ENCODE measurements at regions not wholly inside any gene's neighbourhood (a gene's known extent, or its start where the extent isn't known, plus 50 kb on each side); places are given as distances from the start of the nearest gene placed in this dataset.
A peak's percentile ranks its signal among the peaks of the same experiment; 100 is the strongest.

DNA sequence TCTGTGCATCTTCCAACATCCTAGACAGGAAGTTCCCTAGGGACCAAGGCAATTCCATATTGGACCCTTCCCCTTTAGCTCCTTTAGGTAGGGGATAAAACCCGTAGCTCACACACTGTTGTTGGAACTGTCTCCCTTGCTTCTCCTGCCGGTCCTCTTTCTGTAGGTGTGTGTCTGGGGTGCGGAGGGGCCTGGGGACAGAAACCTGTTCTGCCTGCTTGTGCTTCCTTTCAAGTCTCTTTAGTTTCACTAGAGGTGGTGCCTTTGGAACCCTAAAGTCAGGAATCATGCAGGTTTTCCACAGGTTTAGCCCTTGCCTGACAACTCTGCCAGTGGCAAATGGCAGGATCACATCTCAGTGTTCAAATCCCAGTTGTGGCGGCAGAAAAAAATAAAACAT lies 74.6 kb upstream of the PTGFRN start:
- no peak for DNase-seq (ENCODE audit: low read depth)
- TF ChIP-seq, protein P1, sequence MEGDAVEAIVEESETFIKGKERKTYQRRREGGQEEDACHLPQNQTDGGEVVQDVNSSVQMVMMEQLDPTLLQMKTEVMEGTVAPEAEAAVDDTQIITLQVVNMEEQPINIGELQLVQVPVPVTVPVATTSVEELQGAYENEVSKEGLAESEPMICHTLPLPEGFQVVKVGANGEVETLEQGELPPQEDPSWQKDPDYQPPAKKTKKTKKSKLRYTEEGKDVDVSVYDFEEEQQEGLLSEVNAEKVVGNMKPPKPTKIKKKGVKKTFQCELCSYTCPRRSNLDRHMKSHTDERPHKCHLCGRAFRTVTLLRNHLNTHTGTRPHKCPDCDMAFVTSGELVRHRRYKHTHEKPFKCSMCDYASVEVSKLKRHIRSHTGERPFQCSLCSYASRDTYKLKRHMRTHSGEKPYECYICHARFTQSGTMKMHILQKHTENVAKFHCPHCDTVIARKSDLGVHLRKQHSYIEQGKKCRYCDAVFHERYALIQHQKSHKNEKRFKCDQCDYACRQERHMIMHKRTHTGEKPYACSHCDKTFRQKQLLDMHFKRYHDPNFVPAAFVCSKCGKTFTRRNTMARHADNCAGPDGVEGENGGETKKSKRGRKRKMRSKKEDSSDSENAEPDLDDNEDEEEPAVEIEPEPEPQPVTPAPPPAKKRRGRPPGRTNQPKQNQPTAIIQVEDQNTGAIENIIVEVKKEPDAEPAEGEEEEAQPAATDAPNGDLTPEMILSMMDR (conservative IDR thresholded peaks at IDR 0.05; ENCODE audit: low read depth, low read length) = no peak
- H3K4me3 ChIP-seq (ENCODE audit: low read length) = no peak overlapping the region

DNA sequence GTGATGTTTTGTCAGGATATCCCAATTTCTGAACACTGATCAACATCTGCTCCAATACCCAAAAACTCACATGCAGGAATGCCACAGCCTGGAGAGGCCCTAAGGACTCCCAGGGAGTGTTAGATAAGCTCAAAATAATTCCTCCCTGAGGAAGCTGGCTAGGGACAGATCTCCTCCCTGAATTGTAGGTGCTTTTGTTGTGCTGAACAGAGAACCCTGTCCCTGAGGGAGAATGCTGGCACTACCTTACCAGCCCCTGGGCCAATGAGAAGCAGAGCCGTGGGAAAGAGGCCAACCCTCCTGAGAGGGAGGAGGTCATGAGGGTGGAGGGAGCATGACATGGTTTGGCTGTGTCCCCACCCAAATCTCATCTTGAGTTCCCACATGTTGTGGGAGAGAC lies 73.6 kb upstream of the PTGFRN start:
- DNase-seq (ENCODE audit: low read depth) = no peak
- no peak overlapping the region for H3K4me3 ChIP-seq (ENCODE audit: low read length)
- TF ChIP-seq, protein P1 (conservative IDR thresholded peaks at IDR 0.05; ENCODE audit: low read depth, low read length) = no peak

DNA sequence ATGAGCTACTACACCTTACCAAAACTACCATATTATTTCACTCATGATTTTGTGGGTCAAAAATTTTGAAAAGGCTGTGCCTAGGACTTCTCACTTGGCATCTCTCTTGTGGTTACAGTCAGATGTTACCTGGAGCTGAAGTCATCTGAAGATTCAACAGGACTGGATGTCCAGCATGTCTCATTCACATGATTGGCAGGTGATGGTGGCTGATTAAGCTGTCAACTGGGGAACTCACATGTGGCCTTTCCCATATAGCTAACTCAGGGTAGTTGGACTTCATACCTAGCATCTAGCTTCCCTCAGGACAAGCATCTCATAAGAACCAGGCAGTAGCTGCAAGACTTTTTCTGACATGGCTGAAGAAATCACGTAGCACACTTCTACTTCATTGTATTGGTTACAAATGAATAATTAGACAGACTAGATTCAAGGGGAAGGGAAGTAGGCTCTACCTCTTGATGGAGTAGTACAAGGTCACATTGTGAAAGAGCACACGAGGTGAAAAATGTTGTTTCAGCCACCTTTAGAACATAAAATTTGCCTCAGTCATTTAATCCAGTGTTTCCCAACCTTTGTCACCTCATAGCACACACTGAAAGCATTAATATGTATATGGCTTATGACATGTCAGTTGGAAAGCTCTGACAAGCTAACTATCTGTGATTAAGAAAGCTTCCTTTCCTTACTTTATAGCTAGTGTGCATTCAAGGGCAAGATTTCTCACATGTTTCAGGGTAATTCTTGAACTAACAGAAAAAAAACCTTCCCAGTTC lies 68.0 kb upstream of the PTGFRN start:
- TF ChIP-seq, protein P1 (conservative IDR thresholded peaks at IDR 0.05; ENCODE audit: low read depth, low read length) = no peak
- no peak for DNase-seq (ENCODE audit: low read depth)
- no peak overlapping the region for H3K4me3 ChIP-seq (ENCODE audit: low read length)

DNA sequence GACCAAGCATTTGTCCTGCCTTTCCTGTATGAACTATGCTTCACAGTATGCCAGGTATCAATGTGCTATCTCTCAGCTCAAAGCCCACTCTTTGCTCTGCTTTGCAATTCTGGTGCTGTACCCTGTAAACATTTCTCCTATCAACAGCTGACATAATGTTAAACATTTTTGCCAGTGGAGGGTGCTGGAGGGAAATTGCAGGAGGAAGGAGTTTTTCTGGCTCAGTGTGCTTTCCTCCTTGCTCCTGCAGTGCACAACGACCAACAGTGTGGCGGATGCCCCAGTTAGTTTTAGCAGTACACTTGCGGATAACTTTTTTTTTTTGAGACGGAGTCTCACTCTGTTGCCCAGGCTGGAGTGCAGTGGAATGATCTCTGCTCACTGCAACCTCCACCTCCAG lies 67.1 kb upstream of the PTGFRN start:
- no peak for DNase-seq (ENCODE audit: low read depth)
- TF ChIP-seq, protein P1 (conservative IDR thresholded peaks at IDR 0.05; ENCODE audit: low read depth, low read length) = peak; percentile 22
- no peak overlapping the region for H3K4me3 ChIP-seq (ENCODE audit: low read length)

DNA sequence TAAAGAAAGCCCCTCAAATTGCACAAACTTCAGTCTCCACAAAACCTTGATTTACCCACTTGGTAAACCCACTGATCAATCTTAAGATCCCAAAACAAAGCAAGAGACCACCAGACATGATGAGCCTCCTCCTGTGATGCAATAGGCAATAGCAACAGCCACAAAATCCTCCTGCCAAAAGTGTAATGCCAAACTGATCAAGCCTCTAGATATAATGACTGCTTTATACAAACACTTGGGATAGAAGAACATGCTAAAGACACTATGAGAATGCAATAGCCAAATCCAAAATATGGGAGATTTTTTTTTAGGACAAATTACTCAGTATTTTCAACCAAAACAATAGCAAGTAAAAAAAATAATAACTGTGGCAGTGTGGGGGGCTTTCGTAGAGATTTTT lies 64.9 kb upstream of the PTGFRN start:
- no peak overlapping the region for H3K4me3 ChIP-seq (ENCODE audit: low read length)
- no peak for DNase-seq (ENCODE audit: low read depth)
- TF ChIP-seq, protein P1 (conservative IDR thresholded peaks at IDR 0.05; ENCODE audit: low read depth, low read length) = no peak

DNA sequence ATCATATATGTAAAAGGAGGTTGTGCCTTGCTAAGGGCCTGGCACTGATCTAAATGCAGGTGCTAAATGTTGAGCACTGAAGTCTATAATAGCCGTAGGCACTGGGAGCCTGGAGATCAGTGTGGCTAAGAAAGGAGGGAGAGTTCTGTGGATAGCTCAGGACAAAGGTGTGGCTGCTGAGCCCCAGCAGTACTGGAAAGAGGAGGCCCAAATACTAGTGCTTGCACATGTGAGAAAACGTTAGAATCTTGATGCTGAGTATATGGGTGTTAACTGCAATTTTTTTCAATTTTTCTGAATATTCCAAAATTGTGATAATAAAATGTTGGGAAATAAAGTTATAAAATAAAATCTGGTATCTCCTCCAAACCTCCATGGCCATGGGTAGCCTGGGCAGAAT lies 62.5 kb upstream of the PTGFRN start:
- TF ChIP-seq, protein P1 (conservative IDR thresholded peaks at IDR 0.05; ENCODE audit: low read depth, low read length) = no peak
- H3K4me3 ChIP-seq (ENCODE audit: low read length) = no peak overlapping the region
- DNase-seq (ENCODE audit: low read depth) = no peak
